H1 (cell line): ENCODE measurements at regions not wholly inside any gene's neighbourhood (a gene's known extent, or its start where the extent isn't known, plus 50 kb on each side); places are given as distances from the start of the nearest gene placed in this dataset.

Source experiments
- ASH2L ChIP-seq: fragments of 200-600, 300-600 bp; sonication (generic); IDR thresholded peaks from one replicate; pipeline ENCODE4 v1.7.1; 2017; ENCODE audit warnings: low read length
- BACH1 ChIP-seq: IDR thresholded peaks from 2 replicates; pipeline ENCODE4 v1.6.1; 2012; ENCODE audit warnings: low read length, improper control_type of control experiment
- CEBPB ChIP-seq: IDR thresholded peaks from 2 replicates; pipeline ENCODE4 v1.6.1; 2012; ENCODE audit warnings: low read depth, low read length
- CHD7 ChIP-seq: fragments of 300-600 bp; sonication (generic); IDR thresholded peaks from 2 replicates; pipeline ENCODE4 v1.7.1; 2012; ENCODE audit warnings: low read length, moderate library complexity, mild to moderate bottlenecking, inconsistent platforms; ENCODE audit not compliant: insufficient replicate concordance
- GABPA ChIP-seq: IDR thresholded peaks from 2 replicates; pipeline ENCODE4 v1.6.1; 2011; ENCODE audit warnings: mild to moderate bottlenecking, low read length, moderate library complexity, borderline replicate concordance; ENCODE audit not compliant: insufficient read depth
- KDM1A ChIP-seq: fragments of 200-600, 300-600 bp; sonication (generic); IDR thresholded peaks from 2 replicates; pipeline ENCODE4 v1.7.1; 2016; ENCODE audit warnings: mild to moderate bottlenecking, low read length, borderline replicate concordance
- RNF2 ChIP-seq: fragments of 200-900, 300-1000 bp; sonication (generic); IDR thresholded peaks from 2 replicates; pipeline ENCODE4 v1.7.1; 2016; ENCODE audit warnings: borderline replicate concordance, low read depth, mild to moderate bottlenecking, antibody characterized with exemption, low read length; ENCODE audit not compliant: poor library complexity, severe bottlenecking; ENCODE audit errors: missing control alignments
- SP2 ChIP-seq: IDR thresholded peaks from 2 replicates; pipeline ENCODE4 v1.6.1; 2012; ENCODE audit warnings: mild to moderate bottlenecking, low read length, inconsistent platforms
- SUZ12 ChIP-seq: fragments of 200-600 bp; sonication (generic); IDR thresholded peaks from 2 replicates; pipeline ENCODE4 v1.6.1; 2012; ENCODE audit warnings: mild to moderate bottlenecking, inconsistent platforms, low read length, moderate library complexity, mixed read lengths
- TAF7 ChIP-seq: optimal IDR thresholded peaks from 2 replicates; pipeline ENCODE3; 2011; ENCODE audit warnings: low read depth, mild to moderate bottlenecking, inconsistent platforms, low read length, moderate library complexity, borderline replicate concordance
- TBP ChIP-seq: IDR thresholded peaks from 2 replicates; pipeline ENCODE4 v1.6.1; 2011; ENCODE audit warnings: low read depth, low read length, improper control_type of control experiment
- TEAD4 ChIP-seq: IDR thresholded peaks from 2 replicates; pipeline ENCODE4 v1.6.1; 2012; ENCODE audit warnings: low read depth, low read length, inconsistent platforms, mixed read lengths

- TF ChIP-seq CHD7, result no peak
- TF ChIP-seq TBP, result no peak
- TF ChIP-seq SP2, result no peak
- no peak for TF ChIP-seq TAF7
- no peak for TF ChIP-seq RNF2
- no peak for TF ChIP-seq SUZ12
- TF ChIP-seq ASH2L, result no peak
- TF ChIP-seq TEAD4, result no peak
- no peak for TF ChIP-seq BACH1
- TF ChIP-seq KDM1A, result no peak
- TF ChIP-seq CEBPB, result no peak
- no peak for TF ChIP-seq GABPA
Observed at GRCh38 chr10:129184196-129184595, 282.8 kb upstream of the MGMT start (continued).
